K562 (cell line): ENCODE measurements at regions not wholly inside any gene's neighbourhood (a gene's known extent, or its start where the extent isn't known, plus 50 kb on each side); places are given as distances from the start of the nearest gene placed in this dataset.
"Not testable (repeated sequence)": the region's sequence is repeated elsewhere in the genome, so short reads cannot be mapped to it uniquely, and the experiment has no call there.

Experiments used
- ATAC-seq: fragments of 200-7000 bp; cut with Tn5 transposase; 3 replicates; pipeline ENCODE4 v1.9.1; 2020; ENCODE audit warnings: moderate library complexity
- BruUV-seq: library from RNA; stranded (reverse); fragments of 400-500 nt; replicated peaks from 2 replicates; lab custom pipeline; 2021; lab: Mats Ljungman, UMichigan
- CTCF ChIA-PET: fragments of 300-600 bp; formaldehyde crosslinking; extraction: SDS; loops from one replicate; lab custom pipeline; 2021; ENCODE audit warnings: low intra/inter-chr PET ratio; lab: Yijun Ruan, JAX
- POLR2A ChIA-PET: fragments of 300-600, 350-650 bp; sonication (Branson Sonifier 250); formaldehyde crosslinking; extraction: SDS; loops from one replicate; lab custom pipeline; 2021; ENCODE audit warnings: antibody characterized with exemption, inconsistent platforms; lab: Yijun Ruan, JAX
- DNase-seq, 4 experiments: peaks; one replicate each; pipeline versions ENCODE4 v3.0.0 to v3.0.0-alpha.2; 2011 to 2018; ENCODE audit warnings: low spot score in 3 of 4, mixed read lengths in 3 of 4; ENCODE audit errors: extremely low read depth in 1 of 4
- FAIRE-seq: peaks from 2 replicates; lab custom pipeline; 2011; peaks lifted over from hg19 to GRCh38; lab: Jason Lieb, UNC
- H2AFZ ChIP-seq: 2 replicates; pipeline ENCODE4 v1.6.0; 2011; ENCODE audit warnings: low read depth, low read length, control low read depth, inconsistent platforms
- H3K27ac ChIP-seq: fragments of 200-600 bp; 3 replicates; pipeline ENCODE4 v1.8.0; 2011; ENCODE audit warnings: low read depth, mild to moderate bottlenecking, control low read depth, inconsistent platforms, low read length, moderate library complexity, mixed read lengths; ENCODE audit errors: extremely low read depth
- H3K27me3 ChIP-seq, 2 experiments: fragments of 300-600 bp in 1 of 2; 2 replicates in 1 of 2; 3 replicates in 1 of 2; pipeline versions ENCODE4 v1.6.0 to v1.8.0; 2011; ENCODE audit warnings: inconsistent platforms in 2 of 2, low read length in 2 of 2, mild to moderate bottlenecking in 1 of 2, mixed read lengths in 1 of 2, moderate library complexity in 1 of 2; ENCODE audit not compliant: control insufficient read depth in 2 of 2, insufficient read depth in 2 of 2
- H3K36me3 ChIP-seq: fragments of 300-600 bp; 3 replicates; pipeline ENCODE4 v1.8.0; 2011; ENCODE audit warnings: mild to moderate bottlenecking, low read length, inconsistent platforms; ENCODE audit not compliant: control insufficient read depth, insufficient read depth
- H3K4me1 ChIP-seq, 2 experiments: fragments of 200-600 bp in 1 of 2; replicated peaks in 1 of 2; 2 replicates in 1 of 2; 3 replicates in 1 of 2; pipeline versions ENCODE4 v1.5.1 to v1.8.0; 2011; ENCODE audit warnings: inconsistent platforms in 2 of 2, low read length in 2 of 2, mild to moderate bottlenecking in 1 of 2, mixed read lengths in 1 of 2, moderate library complexity in 1 of 2; ENCODE audit not compliant: control insufficient read depth in 2 of 2, insufficient read depth in 2 of 2
- H3K4me2 ChIP-seq: 2 replicates; pipeline ENCODE4 v1.6.1; 2011; ENCODE audit warnings: low read length, control low read depth, inconsistent platforms, mixed read lengths; ENCODE audit not compliant: insufficient read depth
- H3K4me3 ChIP-seq: fragments of 200-600 bp; sonication (generic), shearing (Covaris generic); 2 replicates; pipeline ENCODE4 v1.5.1; 2016; ENCODE audit warnings: control low read depth, inconsistent platforms
- H3K79me2 ChIP-seq: fragments of 200-600 bp; 3 replicates; pipeline ENCODE4 v1.8.0; 2011; ENCODE audit warnings: low read length, inconsistent platforms; ENCODE audit not compliant: control insufficient read depth, insufficient read depth
- H3K9ac ChIP-seq, 2 experiments: 2 replicates each; pipeline versions ENCODE4 v1.6.0 to v1.6.1; 2011; ENCODE audit warnings: low read depth in 2 of 2, low read length in 2 of 2, control low read depth in 1 of 2, inconsistent platforms in 1 of 2, mild to moderate bottlenecking in 1 of 2, mixed read lengths in 1 of 2; ENCODE audit not compliant: insufficient read depth in 1 of 2
- H3K9me1 ChIP-seq: one replicate; pipeline ENCODE4 v1.6.0; 2011; ENCODE audit warnings: inconsistent platforms, mild to moderate bottlenecking, low read length, moderate library complexity; ENCODE audit not compliant: control insufficient read depth, insufficient read depth
- H3K9me3 ChIP-seq: replicated peaks from 2 replicates; pipeline ENCODE4 v1.5.1; 2011; ENCODE audit warnings: low read depth, low read length, inconsistent platforms; ENCODE audit not compliant: control insufficient read depth, insufficient read depth
- H4K20me1 ChIP-seq: replicated peaks from 2 replicates; pipeline ENCODE4 v1.6.1; 2011; ENCODE audit warnings: low read length, inconsistent platforms, mixed read lengths; ENCODE audit not compliant: control insufficient read depth, insufficient read depth
- WGBS: fragments of 100-300 bp; shearing (Covaris generic); methylation state at CpG from one replicate; pipeline ENCODE4 v1.1.6; 2016; ENCODE audit warnings: low coverage, mixed read lengths; ENCODE audit not compliant: insufficient coverage; ENCODE audit errors: missing lambda C conversion rate; 5-methylcytosine and 5-hydroxymethylcytosine counted together
- in situ Hi-C: fragments of 300-500 bp; cut with MboI; formaldehyde crosslinking; loops from 4 replicates; pipeline ENCODE4 v1.15.0; 2018; ENCODE audit warnings: inconsistent platforms, mixed read lengths
- intact Hi-C: fragments of 100-400 bp; cut with micrococcal nuclease; formaldehyde crosslinking; loops from 2 replicates; pipeline ENCODE4 v1.14.2; 2022

DNA sequence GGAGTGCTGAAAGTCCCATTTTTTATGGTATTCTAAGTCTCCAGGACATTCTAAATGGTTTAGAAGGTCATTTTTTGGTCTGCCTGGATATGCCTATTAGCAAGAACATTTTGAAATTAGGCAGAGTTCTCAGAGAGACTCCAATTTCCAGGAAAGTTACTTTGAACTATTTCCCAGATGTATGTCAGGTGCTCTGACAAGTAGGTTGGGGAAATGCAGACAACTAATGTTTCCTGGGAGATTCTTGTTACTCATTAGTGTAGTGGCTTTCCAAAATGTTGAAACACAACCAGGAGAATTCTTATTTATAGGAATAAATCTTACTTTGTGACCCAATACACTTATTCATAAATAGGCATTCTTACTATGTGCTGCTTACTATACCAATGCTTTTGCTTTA is 268.4 kb downstream of the ZNF37A start:
- H3K9ac ChIP-seq, in situ Hi-C loops, H3K9me3 ChIP-seq, POLR2A ChIA-PET, H3K27me3 ChIP-seq, BruUV-seq, FAIRE-seq, ATAC-seq, CTCF ChIA-PET, DNase-seq, H4K20me1 ChIP-seq, H3K27ac ChIP-seq, H3K4me1 ChIP-seq, H3K4me2 ChIP-seq, H3K79me2 ChIP-seq, H2AFZ ChIP-seq, H3K36me3 ChIP-seq, H3K4me3 ChIP-seq, H3K9me1 ChIP-seq, intact Hi-C loops: not testable (repeated sequence)

DNA sequence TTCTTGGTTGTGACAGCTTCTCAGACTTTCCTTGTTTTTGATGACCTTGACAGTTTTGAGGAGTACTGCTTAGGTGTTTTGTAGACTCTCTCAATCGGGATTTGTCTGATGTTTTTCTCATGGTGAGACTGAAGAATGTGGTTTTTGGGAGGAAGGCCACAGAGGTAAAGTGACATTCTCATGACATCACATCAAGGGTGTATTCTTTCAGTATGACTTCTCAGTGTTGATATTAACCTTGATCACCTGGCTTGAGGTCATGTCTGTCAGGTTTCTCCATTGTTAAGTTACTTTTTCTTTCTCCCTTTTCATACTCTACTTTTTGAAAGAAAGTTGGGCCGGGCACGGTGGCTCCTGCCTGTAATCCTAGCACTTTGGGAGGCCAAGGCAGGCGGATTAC is 269.9 kb downstream of the ZNF37A start:
- H3K9ac ChIP-seq, H3K9me3 ChIP-seq, H3K4me3 ChIP-seq, intact Hi-C loops, H3K79me2 ChIP-seq, H2AFZ ChIP-seq, DNase-seq, POLR2A ChIA-PET, H3K9me1 ChIP-seq, H4K20me1 ChIP-seq, FAIRE-seq, H3K27ac ChIP-seq, BruUV-seq, H3K36me3 ChIP-seq, ATAC-seq, H3K27me3 ChIP-seq, CTCF ChIA-PET, H3K4me1 ChIP-seq, in situ Hi-C loops, H3K4me2 ChIP-seq: not testable (repeated sequence)
- WGBS: 11% methylated on average over 3 of the region's 4 CpGs
